Fibroblast of pulmonary artery (primary cell): ENCODE measurements at regions not wholly inside any gene's neighbourhood (a gene's known extent, or its start where the extent isn't known, plus 50 kb on each side); places are given as distances from the start of the nearest gene placed in this dataset.

Experiments used
- DNase-seq: peaks from one replicate; pipeline ENCODE4 v3.0.0-alpha.2; 2010; ENCODE audit warnings: low read depth
- H3K4me3 ChIP-seq: replicated peaks from 2 replicates; pipeline ENCODE4 v1.5.1; 2011; ENCODE audit warnings: low read depth, mild to moderate bottlenecking, control low read depth, low read length, moderate library complexity
- CTCF ChIP-seq: IDR thresholded peaks from 2 replicates; pipeline ENCODE4 v1.5.1; 2011; ENCODE audit warnings: mild to moderate bottlenecking, control low read depth, low read length, inconsistent platforms; ENCODE audit errors: missing control alignments

DNA sequence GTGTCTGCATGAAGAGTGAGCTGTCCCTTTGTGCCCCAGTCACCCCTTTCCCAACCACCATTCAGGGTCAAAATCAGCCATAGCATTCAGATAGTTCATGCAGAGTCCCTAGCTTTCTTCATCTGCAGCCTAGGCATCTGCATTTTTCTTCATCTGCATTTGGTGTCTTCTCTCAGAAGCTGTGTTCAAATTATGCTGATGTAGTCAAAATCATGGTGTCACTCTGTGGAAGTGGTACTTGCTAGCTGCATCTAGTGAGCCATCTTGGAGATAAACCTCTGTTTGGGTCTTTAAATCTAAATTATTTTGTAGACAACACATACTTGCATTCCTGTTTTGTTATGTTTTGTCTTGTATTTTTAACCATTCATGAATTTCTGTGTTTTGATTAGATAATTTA, 119.8 kb downstream of the DDX3Y start:
- DNase-seq, result no peak
- no peak overlapping the region for H3K4me3 ChIP-seq
- TF ChIP-seq CTCF, result no peak

- DNase-seq, result no peak
- no peak overlapping the region for H3K4me3 ChIP-seq
- TF ChIP-seq CTCF, result no peak
Observed at GRCh38 chrY:13026906-13027305, 122.2 kb downstream of the DDX3Y start.

DNA sequence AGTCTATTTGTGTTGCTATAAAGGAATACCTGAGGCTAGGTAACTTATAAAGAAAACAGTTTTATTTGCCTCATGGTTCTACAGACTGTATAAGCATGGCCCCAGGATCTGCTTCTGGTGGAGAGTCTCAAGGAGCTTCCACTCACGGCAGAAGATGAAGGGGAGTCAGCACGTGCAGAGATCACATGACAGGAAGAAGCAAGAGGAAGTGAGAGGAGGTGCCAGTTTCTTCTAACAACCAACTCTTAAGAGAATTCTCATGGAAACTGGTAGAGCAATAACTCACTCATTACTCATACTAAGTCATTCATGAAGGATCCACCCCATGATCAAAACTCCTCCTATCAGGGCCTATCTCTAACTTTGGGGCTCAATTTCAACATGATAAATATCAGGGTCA, 135.6 kb downstream of the DDX3Y start:
- no peak for DNase-seq
- H3K4me3 ChIP-seq, result no peak overlapping the region
- TF ChIP-seq CTCF, result no peak

- no peak for TF ChIP-seq CTCF
- no peak for DNase-seq
- no peak overlapping the region for H3K4me3 ChIP-seq
Observed at GRCh38 chrY:13053501-13053900, 148.8 kb downstream of the DDX3Y start.

GRCh38 chrY:13066372-13066771, 161.7 kb downstream of the DDX3Y start:
- H3K4me3 ChIP-seq, result no peak overlapping the region
- TF ChIP-seq CTCF, result no peak
- DNase-seq, result no peak

DNA sequence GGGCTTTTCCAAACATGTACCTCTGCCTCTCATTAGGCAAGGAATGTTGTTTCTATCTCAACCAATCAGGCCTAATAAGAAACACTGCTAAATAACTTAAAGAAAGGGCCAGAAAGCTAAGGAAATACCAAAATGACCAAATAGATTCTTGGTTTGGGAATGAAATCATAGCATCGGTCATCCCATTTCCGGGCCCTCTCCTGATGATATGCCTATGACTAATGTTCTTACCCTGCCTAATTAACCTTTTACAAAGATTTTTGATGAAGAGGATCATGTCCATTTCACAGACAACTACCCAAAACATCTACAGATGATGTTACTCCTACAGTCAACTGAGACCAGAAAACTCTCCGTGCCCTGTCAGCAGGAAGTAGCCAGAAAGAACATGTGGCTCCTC, 164.0 kb downstream of the DDX3Y start:
- TF ChIP-seq CTCF, result no peak
- H3K4me3 ChIP-seq, result no peak overlapping the region
- no peak for DNase-seq

DNA sequence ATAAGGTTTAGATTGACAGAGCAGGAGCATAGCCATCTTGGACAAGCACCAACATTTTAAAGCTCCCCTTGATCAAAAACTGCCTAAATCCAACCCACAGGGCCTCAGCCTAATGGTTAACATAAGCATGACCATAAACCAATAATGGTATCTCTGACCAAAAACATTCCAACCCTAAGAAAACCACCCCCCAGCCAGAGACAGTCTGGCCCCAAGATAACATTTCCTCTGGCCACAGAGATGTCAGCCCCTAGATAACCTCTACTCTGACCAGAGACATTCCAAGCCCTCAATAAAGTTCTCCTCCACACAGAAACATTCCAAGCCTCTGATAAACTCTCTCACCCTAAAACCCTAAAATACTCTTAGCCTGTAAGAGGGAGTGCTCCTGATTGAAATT, 164.4 kb downstream of the DDX3Y start:
- no peak overlapping the region for H3K4me3 ChIP-seq
- DNase-seq, result no peak
- no peak for TF ChIP-seq CTCF
